T-helper 2 cell (primary cell): ENCODE measurements at regions not wholly inside any gene's neighbourhood (a gene's known extent, or its start where the extent isn't known, plus 50 kb on each side); places are given as distances from the start of the nearest gene placed in this dataset.
"Not testable (repeated sequence)": the region's sequence is repeated elsewhere in the genome, so short reads cannot be mapped to it uniquely, and the experiment has no call there.

Source experiments
- DNase-seq, 5 experiments: peaks; one replicate each; pipeline versions ENCODE4 v3.0.0 to v3.0.0-alpha.2; 2012 to 2022

DNA sequence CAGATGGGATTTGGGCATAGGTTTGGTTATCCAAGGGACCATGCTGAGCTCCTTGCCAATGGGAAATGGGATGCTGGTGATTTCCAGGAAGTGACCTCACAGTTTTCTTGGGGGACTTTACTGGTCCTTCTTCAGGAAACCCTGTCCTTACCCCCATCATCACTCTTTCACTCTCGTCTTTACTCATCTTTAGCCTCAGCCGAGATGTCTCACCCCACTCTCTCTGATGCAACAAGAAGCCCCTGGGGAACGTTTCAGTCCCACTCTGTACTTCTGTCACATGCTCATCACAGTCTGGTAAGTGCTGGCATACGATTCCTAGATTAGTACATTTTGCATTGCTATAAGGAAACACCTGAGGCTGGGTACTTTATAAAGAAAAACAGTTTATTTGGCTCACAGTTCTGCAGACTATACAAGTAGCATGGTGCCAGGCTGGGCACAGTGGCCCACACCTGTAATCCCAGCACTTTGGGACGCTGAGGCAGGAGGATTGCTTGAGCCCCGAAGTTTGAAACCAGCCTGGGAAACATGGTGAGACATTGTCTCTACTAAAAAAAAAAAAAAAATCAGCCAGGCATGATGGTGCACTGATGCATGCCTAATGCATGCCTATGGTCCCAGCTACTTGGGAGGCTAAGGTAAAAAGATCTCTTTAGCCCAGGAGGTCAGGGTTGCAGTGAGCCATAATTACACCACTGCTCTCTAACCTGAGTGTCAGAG lies 63.5 kb upstream of the VKORC1L1 start:
- DNase-seq, result no peak

DNA sequence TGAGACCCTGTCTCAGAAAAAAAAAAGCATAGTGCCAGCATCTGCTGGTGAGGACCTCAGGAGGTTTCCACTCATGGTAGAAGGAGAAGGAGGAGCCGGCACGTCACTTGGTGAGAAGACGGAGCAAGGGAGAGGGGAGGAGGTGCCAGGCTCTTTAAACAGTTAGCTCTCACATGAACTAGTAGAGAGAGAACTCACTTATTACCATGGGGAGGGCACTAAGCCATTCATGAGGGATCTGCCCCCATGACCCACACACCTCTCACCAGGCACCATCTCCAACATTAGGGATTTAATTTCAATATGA lies 62.9 kb upstream of the VKORC1L1 start:
- no peak for DNase-seq

DNA sequence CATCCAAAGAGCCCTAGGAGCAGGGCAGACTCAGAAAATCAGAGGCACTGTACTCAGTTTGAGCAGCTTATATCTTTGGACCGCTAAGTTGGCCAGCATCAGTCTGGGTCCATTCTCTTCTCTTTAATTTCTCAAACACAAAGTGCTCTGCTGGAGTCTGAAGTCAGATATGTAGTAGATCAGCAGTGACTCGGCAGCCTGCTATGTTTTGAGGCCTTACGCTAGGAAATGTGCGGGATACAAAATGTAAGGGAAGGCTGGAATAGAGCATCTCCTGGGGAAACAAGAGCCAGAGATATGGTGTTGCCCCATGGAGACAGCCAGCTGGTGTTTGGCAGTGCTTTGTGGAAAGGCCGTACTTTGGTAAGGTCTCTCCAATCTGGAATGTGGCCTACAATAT lies 60.6 kb upstream of the VKORC1L1 start:
- DNase-seq, result no peak

DNA sequence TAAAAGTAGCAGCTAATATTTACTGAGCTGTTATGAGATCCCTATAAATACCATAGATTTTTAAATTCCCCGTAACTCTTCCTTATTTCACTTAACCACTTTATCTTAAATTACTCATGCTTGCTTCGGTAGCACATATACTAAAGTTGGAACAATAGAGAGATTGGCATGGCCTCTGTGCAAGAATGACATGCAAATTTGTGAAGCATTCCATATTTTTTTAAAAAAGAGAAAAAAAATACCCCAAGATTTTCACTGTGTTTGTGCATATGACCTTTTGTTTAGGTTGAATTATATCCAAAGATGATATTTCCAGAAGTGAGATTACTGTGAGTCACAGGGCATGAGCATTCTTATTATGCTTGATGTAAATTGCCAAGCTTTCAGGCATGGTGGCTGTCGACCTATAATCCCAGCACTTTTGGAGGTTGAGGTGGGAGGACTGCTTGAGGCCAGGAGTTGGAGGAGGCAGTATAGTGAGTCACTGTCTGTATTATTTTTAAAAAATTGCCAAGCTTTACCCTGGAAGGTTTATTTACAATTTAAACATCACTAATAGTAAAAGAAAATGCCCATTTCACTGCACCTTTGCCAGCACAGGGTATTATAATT lies 58.2 kb upstream of the VKORC1L1 start:
- DNase-seq, result not testable (repeated sequence)

DNA sequence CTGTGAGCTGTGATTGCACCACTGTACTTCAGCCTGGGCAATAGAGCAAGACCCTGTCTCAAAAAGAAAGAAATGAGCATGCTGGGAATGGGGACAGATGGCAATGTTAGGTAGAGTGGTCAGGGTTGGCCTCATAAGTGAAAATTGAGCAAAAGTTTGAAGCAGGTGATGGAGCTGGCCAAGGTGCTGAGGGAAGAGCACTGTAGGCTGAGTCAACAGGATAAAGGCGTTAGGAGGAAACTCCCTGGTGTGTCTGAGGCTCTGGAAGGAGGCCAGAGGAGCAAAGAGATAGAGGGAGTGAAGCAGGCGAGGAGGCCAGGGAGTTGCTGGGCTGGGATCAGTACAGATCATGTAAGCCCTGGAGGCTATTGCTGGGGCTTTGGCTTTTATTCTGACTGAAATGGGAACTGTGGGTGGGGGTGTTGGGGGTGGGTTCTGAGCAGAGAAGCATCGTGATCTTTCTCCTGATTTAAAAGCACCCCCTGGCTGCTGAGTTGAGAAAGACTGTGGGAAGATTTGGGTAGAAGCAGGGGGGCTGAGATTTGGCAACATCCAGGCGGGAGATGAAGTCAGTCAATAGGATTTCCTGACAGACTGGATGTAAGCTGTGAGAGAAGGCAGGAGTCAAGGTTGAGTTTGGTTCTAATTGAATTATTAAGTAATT lies 52.5 kb upstream of the VKORC1L1 start:
- DNase-seq, result no peak
